ENCODE measurements at regions not wholly inside any gene's neighbourhood (a gene's known extent, or its start where the extent isn't known, plus 50 kb on each side); places are given as distances from the start of the nearest gene placed in this dataset.

DNA sequence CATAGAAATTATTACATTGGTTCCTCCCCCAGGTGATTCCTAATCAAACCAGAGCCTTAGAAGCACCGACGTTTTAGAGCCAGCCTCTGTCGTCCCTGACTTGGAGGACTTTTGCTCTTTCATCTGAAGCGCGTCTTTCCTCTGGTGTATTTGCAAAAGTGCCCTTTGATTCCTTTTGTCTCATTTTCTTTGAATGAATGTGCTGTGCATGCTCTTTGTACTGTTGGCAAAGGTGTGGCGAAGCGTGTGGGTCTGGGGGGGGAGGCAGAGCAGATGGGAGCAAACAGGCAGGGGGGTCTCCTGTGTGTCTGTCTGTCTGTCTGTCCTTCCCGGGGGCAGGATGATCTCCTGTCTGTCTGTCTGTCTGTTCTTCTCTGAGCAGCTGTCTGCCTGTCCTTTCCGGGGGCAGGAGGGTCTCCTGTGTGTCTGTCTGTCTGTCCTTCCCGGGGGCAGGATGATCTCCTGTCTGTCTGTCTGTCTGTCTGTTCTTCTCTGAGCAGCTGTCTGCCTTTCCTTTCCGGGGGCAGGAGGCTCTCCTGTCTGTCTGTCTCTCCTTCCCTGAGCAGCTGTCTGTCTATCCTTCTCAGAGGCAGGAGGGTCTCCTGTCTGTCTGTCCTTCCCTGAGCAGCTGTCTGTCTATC is 205.5 kb upstream of the MYT1L start:
- H4K20me1 ChIP-seq (ENCODE audit: insufficient read depth) = no peaks in the 10 kb centered on the region
- ChIA-PET POLR2A (no interaction called here), CTCF (no interaction called here), RAD21 (ENCODE audit: low non-redundant PET in 1 of 2, low total read pairs in 2 of 2, uncharacterized antibody in 2 of 2, unreplicated experiment in 2 of 2) (no interaction called here)
- no peaks in the 10 kb centered on the region for H3K4me1 ChIP-seq (ENCODE audit: control insufficient read depth in 1 of 2, insufficient read depth in 2 of 2, low read length in 2 of 2)
- no TSS peak for BruUV-seq (replicated peaks)
- no peak for TF ChIP-seq ELF1 (IDR thresholded peaks at IDR 0.05; ENCODE audit: borderline replicate concordance, low read depth)
- peaks cover 15% of the 10 kb centered on the region; the same call in 1 of the 2 replicates for H3K27me3 ChIP-seq (ENCODE audit: insufficient read depth, low read length)
- no peaks in the 10 kb centered on the region for H3K9me2 ChIP-seq (ENCODE audit: insufficient read depth)
- ATAC-seq = no peak
- DNase-seq (ENCODE audit: low read depth, low spot score) = no peak
- no peaks in the 10 kb centered on the region for H3K79me2 ChIP-seq (ENCODE audit: insufficient read depth, low read length)
- H3K27ac ChIP-seq (ENCODE audit: low read depth, low read length) = no peak overlapping the region
- H3K4me2 ChIP-seq (ENCODE audit: low read length) = no peak overlapping the region
- no peak overlapping the region for H3K9ac ChIP-seq (ENCODE audit: low read length)
- H3K4me3 ChIP-seq (replicated peaks in 1 of 2; ENCODE audit: low read depth in 1 of 2, low read length in 2 of 2) = no peak overlapping the region
- intact Hi-C loops (cut with micrococcal nuclease) = no loop called here
- no peak overlapping the region for H2AFZ ChIP-seq (ENCODE audit: low read depth, low read length, poor library complexity, severe bottlenecking)
- no peaks in the 10 kb centered on the region for H3K36me3 ChIP-seq (ENCODE audit: control insufficient read depth in 1 of 2, insufficient read depth in 2 of 2, low read length in 2 of 2)
- no peaks in the 10 kb centered on the region for H3K9me3 ChIP-seq (ENCODE audit: control insufficient read depth in 1 of 2, insufficient read depth in 1 of 2, low read depth in 1 of 2, low read length in 2 of 2)

GRCh38 chr2:2530334-2530733 is 199.3 kb upstream of the MYT1L start:
- no peak for DNase-seq (ENCODE audit: low read depth, low spot score)
- Histone ChIP-seq H3K4me3 (replicated peaks in 1 of 2; ENCODE audit: low read depth in 1 of 2, low read length in 2 of 2) (no peak overlapping the region), H3K9ac (ENCODE audit: low read length) (no peak overlapping the region), H3K4me2 (ENCODE audit: low read length) (no peak overlapping the region), H3K9me3 (ENCODE audit: control insufficient read depth in 1 of 2, insufficient read depth in 1 of 2, low read depth in 1 of 2, low read length in 2 of 2) (no peaks in the 10 kb centered on the region), H2AFZ (ENCODE audit: low read depth, low read length, poor library complexity, severe bottlenecking) (no peak overlapping the region), H3K4me1 (ENCODE audit: control insufficient read depth in 1 of 2, insufficient read depth in 2 of 2, low read length in 2 of 2) (no peaks in the 10 kb centered on the region), H3K36me3 (ENCODE audit: control insufficient read depth in 1 of 2, insufficient read depth in 2 of 2, low read length in 2 of 2) (no peaks in the 10 kb centered on the region), H4K20me1 (ENCODE audit: insufficient read depth) (no peaks in the 10 kb centered on the region), H3K27me3 (ENCODE audit: insufficient read depth, low read length) (no peaks in the 10 kb centered on the region), H3K9me2 (ENCODE audit: insufficient read depth) (no peaks in the 10 kb centered on the region), H3K79me2 (ENCODE audit: insufficient read depth, low read length) (no peaks in the 10 kb centered on the region), H3K27ac (ENCODE audit: low read depth, low read length) (no peak overlapping the region)
- TF ChIP-seq ATF3 (IDR thresholded peaks at IDR 0.05) (no peak), MAX (IDR thresholded peaks at IDR 0.05) (no peak), ZFX (IDR thresholded peaks at IDR 0.05) (no peak), FOSL1 (IDR thresholded peaks at IDR 0.05; ENCODE audit: low read depth) (no peak), CBX3 (IDR thresholded peaks at IDR 0.05; ENCODE audit: low read depth) (no peak), ZNF274 (IDR thresholded peaks at IDR 0.05; ENCODE audit: low read depth, low read length) (no peak), SP1 (IDR thresholded peaks at IDR 0.05; ENCODE audit: low read depth) (no peak), TCF7L2 (IDR thresholded peaks at IDR 0.05; ENCODE audit: borderline replicate concordance, extremely low read depth, insufficient read depth, insufficient read length) (no peak), EZH2phosphoT487 (IDR thresholded peaks at IDR 0.05; ENCODE audit: borderline replicate concordance) (no peak), ELF1 (IDR thresholded peaks at IDR 0.05; ENCODE audit: borderline replicate concordance, low read depth) (no peak), POLR2A (IDR thresholded peaks at IDR 0.05; ENCODE audit: borderline replicate concordance, extremely low read depth, insufficient read depth, insufficient read length) (no peak), EGR1 (IDR thresholded peaks at IDR 0.05; ENCODE audit: low read depth) (no peak), SIN3A (IDR thresholded peaks at IDR 0.05; ENCODE audit: low read depth) (no peak), JUND (IDR thresholded peaks at IDR 0.05) (no peak), EZH2 (IDR thresholded peaks at IDR 0.05) (no peak)
- TF ChIP-seq, protein P1, sequence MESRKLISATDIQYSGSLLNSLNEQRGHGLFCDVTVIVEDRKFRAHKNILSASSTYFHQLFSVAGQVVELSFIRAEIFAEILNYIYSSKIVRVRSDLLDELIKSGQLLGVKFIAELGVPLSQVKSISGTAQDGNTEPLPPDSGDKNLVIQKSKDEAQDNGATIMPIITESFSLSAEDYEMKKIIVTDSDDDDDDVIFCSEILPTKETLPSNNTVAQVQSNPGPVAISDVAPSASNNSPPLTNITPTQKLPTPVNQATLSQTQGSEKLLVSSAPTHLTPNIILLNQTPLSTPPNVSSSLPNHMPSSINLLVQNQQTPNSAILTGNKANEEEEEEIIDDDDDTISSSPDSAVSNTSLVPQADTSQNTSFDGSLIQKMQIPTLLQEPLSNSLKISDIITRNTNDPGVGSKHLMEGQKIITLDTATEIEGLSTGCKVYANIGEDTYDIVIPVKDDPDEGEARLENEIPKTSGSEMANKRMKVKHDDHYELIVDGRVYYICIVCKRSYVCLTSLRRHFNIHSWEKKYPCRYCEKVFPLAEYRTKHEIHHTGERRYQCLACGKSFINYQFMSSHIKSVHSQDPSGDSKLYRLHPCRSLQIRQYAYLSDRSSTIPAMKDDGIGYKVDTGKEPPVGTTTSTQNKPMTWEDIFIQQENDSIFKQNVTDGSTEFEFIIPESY (IDR thresholded peaks at IDR 0.05; ENCODE audit: extremely low read depth, insufficient replicate concordance, low read length) = no peak
- ATAC-seq = no peak
- ChIA-PET RAD21 (ENCODE audit: low non-redundant PET in 1 of 2, low total read pairs in 2 of 2, uncharacterized antibody in 2 of 2, unreplicated experiment in 2 of 2) (no interaction called here), POLR2A (no interaction called here), CTCF (no interaction called here)
- BruUV-seq (replicated peaks) = no TSS peak
- intact Hi-C loops (cut with micrococcal nuclease) = no loop called here

Measured in HCT116 (cell line).